ENCODE measurements at regions not wholly inside any gene's neighbourhood (a gene's known extent, or its start where the extent isn't known, plus 50 kb on each side); places are given as distances from the start of the nearest gene placed in this dataset.

- no peak for DNase-seq
Observed at GRCh38 chr1:229768232-229768631, 142.2 kb downstream of the URB2 start.

- DNase-seq: no peak
Observed at GRCh38 chr1:229769006-229769405, 143.0 kb downstream of the URB2 start.

GRCh38 chr1:229769809-229770208 lies 143.8 kb downstream of the URB2 start:
- no peak for DNase-seq

- no peak for DNase-seq
Observed at GRCh38 chr1:229778794-229779193, 152.7 kb downstream of the URB2 start.

- DNase-seq: no peak
Observed at GRCh38 chr1:229781453-229781852, 155.4 kb downstream of the URB2 start.

GRCh38 chr1:229782469-229782868 lies 156.4 kb downstream of the URB2 start:
- DNase-seq: no peak

GRCh38 chr1:229784834-229785233 lies 158.8 kb downstream of the URB2 start:
- DNase-seq: no peak

GRCh38 chr1:229786974-229787610 lies 161.0 kb downstream of the URB2 start:
- DNase-seq: no peak

GRCh38 chr1:229788004-229788403 lies 162.0 kb downstream of the URB2 start:
- DNase-seq: no peak

GRCh38 chr1:229792012-229792975 lies 166.2 kb downstream of the URB2 start:
- no peak for DNase-seq

- DNase-seq: no peak
Observed at GRCh38 chr1:229793488-229793887, 167.4 kb downstream of the URB2 start.

- DNase-seq: no peak
Observed at GRCh38 chr1:229798558-229798957, 172.5 kb downstream of the URB2 start.

GRCh38 chr1:229803626-229804217 lies 177.7 kb downstream of the URB2 start:
- no peak for DNase-seq

- DNase-seq: no peak
Observed at GRCh38 chr1:229808272-229808671, 182.2 kb downstream of the URB2 start.

- DNase-seq: no peak
Observed at GRCh38 chr1:229810140-229810539, 184.1 kb downstream of the URB2 start.

GRCh38 chr1:229810961-229811360 lies 184.9 kb downstream of the URB2 start:
- DNase-seq: no peak

- no peak for DNase-seq
Observed at GRCh38 chr1:229812148-229812547, 186.1 kb downstream of the URB2 start.

GRCh38 chr1:229812693-229813092 lies 186.6 kb downstream of the URB2 start:
- no peak for DNase-seq

GRCh38 chr1:229815076-229815475 lies 189.0 kb downstream of the URB2 start:
- no peak for DNase-seq

GRCh38 chr1:229815961-229816360 lies 189.9 kb downstream of the URB2 start:
- no peak for DNase-seq

- DNase-seq: no peak
Observed at GRCh38 chr1:229817936-229818335, 191.9 kb downstream of the URB2 start.

- DNase-seq: no peak
Observed at GRCh38 chr1:229819091-229819490, 193.0 kb downstream of the URB2 start.

- DNase-seq: no peak
Observed at GRCh38 chr1:229822026-229822425, 196.0 kb downstream of the URB2 start.

GRCh38 chr1:229825042-229825441 lies 199.0 kb downstream of the URB2 start:
- DNase-seq: no peak
